HCT116 (cell line): ENCODE measurements at regions not wholly inside any gene's neighbourhood (a gene's known extent, or its start where the extent isn't known, plus 50 kb on each side); places are given as distances from the start of the nearest gene placed in this dataset.

Source experiments
- ATAC-seq: fragments of 200-7000 bp; cut with Tn5 transposase; 2 replicates; pipeline ENCODE4 v1.9.1; 2020; ENCODE audit warnings: mild to moderate bottlenecking, moderate library complexity
- BruUV-seq: library from RNA; stranded (reverse); fragments of 400-500 nt; replicated peaks from 2 replicates; lab custom pipeline; 2021; lab: Mats Ljungman, UMichigan
- CTCF ChIA-PET: fragments of 300-600 bp; sonication (Branson Sonifier 250); formaldehyde crosslinking; loops from one replicate; lab custom pipeline; 2021; ENCODE audit warnings: antibody characterized with exemption; lab: Charles Lee
- POLR2A ChIA-PET: fragments of 300-600, 350-600 bp; sonication (Branson Sonifier 250); formaldehyde crosslinking; loops from one replicate; lab custom pipeline; 2021; ENCODE audit warnings: antibody characterized with exemption; lab: Charles Lee
- RAD21 ChIA-PET, 2 experiments: fragments of 300-600 bp; sonication (Branson Sonifier 250); formaldehyde crosslinking; loops; one replicate each; lab custom pipeline; 2023; ENCODE audit warnings: low total read pairs in 2 of 2; ENCODE audit not compliant: uncharacterized antibody in 2 of 2, unreplicated experiment in 2 of 2, low non-redundant PET in 1 of 2; lab: Charles Lee
- DNase-seq: peaks from one replicate; pipeline ENCODE4 v3.0.0-alpha.2; 2010; ENCODE audit warnings: low read depth, low spot score
- H2AFZ ChIP-seq: fragments of 200-600 bp; shearing (Covaris generic), sonication (generic); 2 replicates; pipeline ENCODE4 v1.6.1; 2017; ENCODE audit warnings: low read depth, mixed run types, mixed read lengths, antibody characterized with exemption, low read length; ENCODE audit not compliant: poor library complexity, severe bottlenecking
- H3K27ac ChIP-seq: 2 replicates; pipeline ENCODE4 v1.5.1; 2012; ENCODE audit warnings: low read depth, low read length
- H3K27me3 ChIP-seq: fragments of 200-600 bp; sonication (generic); 2 replicates; pipeline ENCODE4 v1.6.1; 2016; ENCODE audit warnings: mixed run types, low read length, mixed read lengths; ENCODE audit not compliant: insufficient read depth
- H3K36me3 ChIP-seq, 2 experiments: fragments of 200-500 bp in 1 of 2; fragments of 200-600 bp in 1 of 2; sonication (Bioruptor generic) in 1 of 2; sonication (generic) in 1 of 2; 2 replicates each; pipeline versions ENCODE4 v1.5.1 to v1.6.1; 2014 to 2016; ENCODE audit warnings: low read length in 2 of 2, inconsistent platforms in 1 of 2, mixed read lengths in 1 of 2, mixed run types in 1 of 2; ENCODE audit not compliant: insufficient read depth in 2 of 2, control insufficient read depth in 1 of 2
- H3K4me1 ChIP-seq, 2 experiments: fragments of 200-600 bp in 1 of 2; sonication (generic) in 1 of 2; 2 replicates each; pipeline versions ENCODE4 v1.5.1 to v1.6.1; 2012 to 2017; ENCODE audit warnings: low read length in 2 of 2, inconsistent platforms in 1 of 2, mild to moderate bottlenecking in 1 of 2, mixed read lengths in 1 of 2, mixed run types in 1 of 2, moderate library complexity in 1 of 2; ENCODE audit not compliant: insufficient read depth in 2 of 2, control insufficient read depth in 1 of 2
- H3K4me2 ChIP-seq: fragments of 200-600 bp; sonication (generic); 2 replicates; pipeline ENCODE4 v1.6.1; 2017; ENCODE audit warnings: mixed run types, low read length, mixed read lengths
- H3K4me3 ChIP-seq, 2 experiments: fragments of 200-600 bp in 1 of 2; sonication (generic) in 1 of 2; replicated peaks in 1 of 2; 2 replicates each; pipeline ENCODE4 v1.5.1; 2011 to 2016; ENCODE audit warnings: low read length in 2 of 2, control low read depth in 1 of 2, low read depth in 1 of 2, mild to moderate bottlenecking in 1 of 2, mixed read lengths in 1 of 2, mixed run types in 1 of 2
- H3K79me2 ChIP-seq: fragments of 200-600 bp; sonication (generic); 2 replicates; pipeline ENCODE4 v1.6.1; 2017; ENCODE audit warnings: mild to moderate bottlenecking, mixed run types, low read length, moderate library complexity, mixed read lengths; ENCODE audit not compliant: insufficient read depth
- H3K9ac ChIP-seq: fragments of 200-600 bp; sonication (generic); 2 replicates; pipeline ENCODE4 v1.6.1; 2016; ENCODE audit warnings: low read length, mixed read lengths
- H3K9me2 ChIP-seq: fragments of 200-600 bp; sonication (generic), shearing (Covaris generic); 2 replicates; pipeline ENCODE4 v1.6.1; 2017; ENCODE audit warnings: mixed run types, mild to moderate bottlenecking, moderate library complexity; ENCODE audit not compliant: insufficient read depth
- H3K9me3 ChIP-seq, 2 experiments: fragments of 200-500 bp in 1 of 2; fragments of 200-600 bp in 1 of 2; sonication (Bioruptor generic) in 1 of 2; sonication (generic) in 1 of 2; 2 replicates each; pipeline ENCODE4 v1.6.1; 2014 to 2017; ENCODE audit warnings: low read length in 2 of 2, mixed read lengths in 2 of 2, inconsistent platforms in 1 of 2, low read depth in 1 of 2, mild to moderate bottlenecking in 1 of 2, mixed run types in 1 of 2, moderate library complexity in 1 of 2; ENCODE audit not compliant: control insufficient read depth in 1 of 2, insufficient read depth in 1 of 2
- H4K20me1 ChIP-seq: fragments of 200-600 bp; sonication (generic), shearing (Covaris generic); 2 replicates; pipeline ENCODE4 v1.6.1; 2017; ENCODE audit warnings: mixed run types, mild to moderate bottlenecking, moderate library complexity; ENCODE audit not compliant: insufficient read depth
- CBX3 ChIP-seq: IDR thresholded peaks from 2 replicates; pipeline ENCODE4 v1.6.1; 2012; ENCODE audit warnings: low read depth
- EZH2phosphoT487 ChIP-seq: fragments of 200-600 bp; IDR thresholded peaks from 2 replicates; pipeline ENCODE4 v1.6.1; 2018; ENCODE audit warnings: antibody characterized with exemption, borderline replicate concordance
- FOSL1 ChIP-seq: IDR thresholded peaks from 2 replicates; pipeline ENCODE4 v1.6.1; 2012; ENCODE audit warnings: low read depth
- JUND ChIP-seq: IDR thresholded peaks from 2 replicates; pipeline ENCODE4 v1.6.1; 2012
- REST ChIP-seq: IDR thresholded peaks from 2 replicates; pipeline ENCODE4 v1.6.1; 2012; ENCODE audit warnings: low read depth
- ZBTB33 ChIP-seq: IDR thresholded peaks from 2 replicates; pipeline ENCODE4 v1.6.1; 2011; ENCODE audit warnings: mild to moderate bottlenecking, low read length, moderate library complexity; ENCODE audit not compliant: insufficient replicate concordance; ENCODE audit errors: extremely low read depth
- intact Hi-C: fragments of 100-400 bp; cut with micrococcal nuclease; formaldehyde crosslinking; loops from 2 replicates; pipeline ENCODE4 v1.10.0; 2022

- no peak overlapping the region for H3K4me2 ChIP-seq
- H3K9me3 ChIP-seq = no peaks in the 10 kb centered on the region
- ChIA-PET CTCF (no interaction called here), POLR2A (interaction anchor here (1.1 kb wide), 1 partner anchor 10 kb away, joined by 3 read pairs; no protein-coding TSS in a partner anchor)
- peak overlapping the region; percentile 28; the same call in 1 of the 2 replicates for H3K27ac ChIP-seq
- no peaks in the 10 kb centered on the region for H3K79me2 ChIP-seq
- no peak for ATAC-seq
- no peak overlapping the region for H3K4me3 ChIP-seq
- no peaks in the 10 kb centered on the region for H3K36me3 ChIP-seq
- H3K9ac ChIP-seq = no peak overlapping the region
- TF ChIP-seq EZH2phosphoT487 (no peak), REST (no peak), JUND (peak; percentile 33; the same call in 1 of the 2 replicates), ZBTB33 (no peak), CBX3 (0 out of 2 replicates have a peak, but pooled peaks have one; percentile 8), FOSL1 (peak; percentile 20; the same call in 1 of the 2 replicates)
- TF ChIP-seq, all 23 proteins: peak for 3
- Histone ChIP-seq H3K4me1 (peaks cover 4 to 9% of the 10 kb centered on the region in 2 experiments; a peak in 3 of 4 replicates), H3K27me3 (no peaks in the 10 kb centered on the region), H3K9me2 (no peaks in the 10 kb centered on the region), H2AFZ (no peak overlapping the region), H4K20me1 (no peaks in the 10 kb centered on the region; the same call in 1 of the 2 replicates)
- intact Hi-C loops = no loop called here
- DNase-seq = no peak
- RAD21 ChIA-PET = no interaction called here
- no TSS peak for BruUV-seq
Measured at GRCh38 chr2:226362980-226363379, 436.6 kb downstream of the IRS1 start.
